Endothelial cell of umbilical vein (primary cell): ENCODE measurements at regions not wholly inside any gene's neighbourhood (a gene's known extent, or its start where the extent isn't known, plus 50 kb on each side); places are given as distances from the start of the nearest gene placed in this dataset.

ENCODE experiments used
- BruUV-seq: library from RNA; stranded (reverse); fragments of 400-500 nt; replicated peaks from 2 replicates; lab custom pipeline; 2021; lab: Mats Ljungman, UMichigan
- CTCF ChIA-PET: fragments of 300-600, 350-600 bp; sonication (Branson Sonifier 250); formaldehyde crosslinking; loops from one replicate; lab custom pipeline; 2021; ENCODE audit warnings: antibody characterized with exemption, inconsistent platforms; lab: Charles Lee
- POLR2A ChIA-PET: fragments of 300-600, 350-600 bp; sonication (Branson Sonifier 250); formaldehyde crosslinking; loops from one replicate; lab custom pipeline; 2021; ENCODE audit warnings: antibody characterized with exemption, inconsistent platforms; lab: Charles Lee
- DNase-seq: peaks from one replicate; pipeline ENCODE4 v3.0.0-alpha.2; 2011; ENCODE audit warnings: low read depth, low spot score
- FAIRE-seq: peaks from 2 replicates; lab custom pipeline; 2011; peaks lifted over from hg19 to GRCh38; lab: Jason Lieb, UNC
- H2AFZ ChIP-seq: 2 replicates; pipeline ENCODE4 v1.6.0; 2012; ENCODE audit warnings: low read depth, low read length, control low read depth, inconsistent platforms
- H3K27ac ChIP-seq: 2 replicates; pipeline ENCODE4 v1.5.1; 2011; ENCODE audit warnings: low read depth, mild to moderate bottlenecking, control low read depth, low read length, moderate library complexity; ENCODE audit not compliant: insufficient read depth
- H3K27me3 ChIP-seq, 2 experiments: 2 replicates each; pipeline versions ENCODE4 v1.6.0 to v1.6.1; 2011; ENCODE audit warnings: low read length in 2 of 2, mixed read lengths in 1 of 2; ENCODE audit not compliant: control insufficient read depth in 2 of 2, insufficient read depth in 2 of 2
- H3K36me3 ChIP-seq, 2 experiments: 2 replicates in 1 of 2; 3 replicates in 1 of 2; pipeline ENCODE4 v1.5.1; 2011; ENCODE audit warnings: low read length in 2 of 2, mild to moderate bottlenecking in 1 of 2, moderate library complexity in 1 of 2; ENCODE audit not compliant: control insufficient read depth in 2 of 2, insufficient read depth in 2 of 2; ENCODE audit errors: extremely low read depth in 1 of 2
- H3K4me1 ChIP-seq: 3 replicates; pipeline ENCODE4 v1.5.1; 2011; ENCODE audit warnings: mild to moderate bottlenecking, low read length; ENCODE audit not compliant: control insufficient read depth, insufficient read depth; ENCODE audit errors: extremely low read depth
- H3K4me2 ChIP-seq: 2 replicates; pipeline ENCODE4 v1.6.1; 2011; ENCODE audit warnings: low read length, control low read depth, mixed read lengths; ENCODE audit not compliant: insufficient read depth
- H3K4me3 ChIP-seq, 3 experiments: fragments of 200-600 bp in 1 of 3; sonication (generic), shearing (Covaris generic) in 1 of 3; replicated peaks in 1 of 3; 2 replicates each; pipeline ENCODE4 v1.5.1; 2011 to 2016; ENCODE audit warnings: control low read depth in 3 of 3, low read length in 3 of 3, mild to moderate bottlenecking in 2 of 3, inconsistent platforms in 1 of 3, low read depth in 1 of 3, moderate library complexity in 1 of 3; ENCODE audit not compliant: insufficient read depth in 1 of 3
- H3K79me2 ChIP-seq: 2 replicates; pipeline ENCODE4 v1.6.0; 2012; ENCODE audit warnings: low read length, inconsistent platforms; ENCODE audit not compliant: control insufficient read depth, insufficient read depth
- H3K9ac ChIP-seq: replicated peaks from 2 replicates; pipeline ENCODE3; 2011; ENCODE audit warnings: low read length, control low read depth; ENCODE audit not compliant: insufficient read depth; ENCODE audit errors: extremely low read depth
- H3K9me1 ChIP-seq: replicated peaks from 3 replicates; pipeline ENCODE4 v1.6.0; 2011; ENCODE audit warnings: mild to moderate bottlenecking, low read length; ENCODE audit not compliant: control insufficient read depth, insufficient read depth; ENCODE audit errors: extremely low read depth
- H3K9me3 ChIP-seq: replicated peaks from 2 replicates; pipeline ENCODE4 v1.5.1; 2012; ENCODE audit warnings: low read length, inconsistent platforms; ENCODE audit not compliant: control insufficient read depth, insufficient read depth
- H4K20me1 ChIP-seq: replicated peaks from 2 replicates; pipeline ENCODE3; 2011; ENCODE audit warnings: mild to moderate bottlenecking, low read length; ENCODE audit not compliant: control insufficient read depth, insufficient read depth; ENCODE audit errors: extremely low read depth
- CTCF ChIP-seq, 2 donors: IDR thresholded peaks; 1 replicate in 1 of 2; 2 replicates in 1 of 2; pipeline ENCODE4 v1.5.1; 2011; ENCODE audit warnings: low read length in 2 of 2, mild to moderate bottlenecking in 2 of 2, moderate library complexity in 2 of 2, control low read depth in 1 of 2, inconsistent platforms in 1 of 2, low read depth in 1 of 2; ENCODE audit not compliant: insufficient read depth in 1 of 2; ENCODE audit errors: extremely low read depth in 1 of 2
- EZH2 ChIP-seq: IDR thresholded peaks from 2 replicates; pipeline ENCODE4 v1.6.1; 2012; ENCODE audit warnings: borderline replicate concordance, low read depth, mild to moderate bottlenecking, moderate library complexity, low read length, inconsistent platforms; ENCODE audit not compliant: severe bottlenecking
- FOS ChIP-seq: IDR thresholded peaks from 2 replicates; pipeline ENCODE4 v1.6.1; 2011; ENCODE audit warnings: mild to moderate bottlenecking, low read length, moderate library complexity, borderline replicate concordance; ENCODE audit not compliant: insufficient read depth
- GATA2 ChIP-seq: IDR thresholded peaks from 2 replicates; pipeline ENCODE4 v1.7.0; 2011; ENCODE audit warnings: low read depth, mild to moderate bottlenecking, moderate library complexity, mixed read lengths, low read length; ENCODE audit not compliant: insufficient read length, insufficient read depth
- JUN ChIP-seq: IDR thresholded peaks from 2 replicates; pipeline ENCODE4 v1.6.1; 2011; ENCODE audit warnings: borderline replicate concordance, low read depth; ENCODE audit not compliant: insufficient read length, insufficient read depth
- MYC ChIP-seq: IDR thresholded peaks from one replicate; pipeline ENCODE4 v1.6.1; 2011; ENCODE audit warnings: mild to moderate bottlenecking, low read depth, low read length
- POLR2A ChIP-seq: IDR thresholded peaks from 2 replicates; pipeline ENCODE4 v1.6.1; 2012; ENCODE audit warnings: low read depth, mild to moderate bottlenecking, control low read depth, low read length
- POLR2AphosphoS5 ChIP-seq: IDR thresholded peaks from 2 replicates; pipeline ENCODE4 v1.6.1; 2012; ENCODE audit warnings: low read depth, mild to moderate bottlenecking, control low read depth, low read length, moderate library complexity; ENCODE audit not compliant: insufficient read depth
- dilution Hi-C: fragments of 300-500 bp; cut with MboI; formaldehyde crosslinking; loops from one replicate; pipeline ENCODE4 v1.15.0; 2019; ENCODE audit warnings: low sequenced_read_pairs; ENCODE audit not compliant: extremely low pct_ligation_motif_present
- intact Hi-C: fragments of 100-400 bp; cut with micrococcal nuclease; formaldehyde crosslinking; loops from one replicate; pipeline ENCODE4 v1.10.0; 2022
- TF ChIP-seq, protein P1 (sequence below): IDR thresholded peaks from 2 replicates; pipeline ENCODE4 v1.6.1; 2011; ENCODE audit not compliant: insufficient read depth, insufficient read length

- H3K9me1 ChIP-seq, result no peaks in the 10 kb centered on the region
- TF ChIP-seq, protein P1, sequence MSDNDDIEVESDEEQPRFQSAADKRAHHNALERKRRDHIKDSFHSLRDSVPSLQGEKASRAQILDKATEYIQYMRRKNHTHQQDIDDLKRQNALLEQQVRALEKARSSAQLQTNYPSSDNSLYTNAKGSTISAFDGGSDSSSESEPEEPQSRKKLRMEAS, result no peak
- TF ChIP-seq POLR2AphosphoS5 (no peak), FOS (no peak), EZH2 (no peak), JUN (no peak), CTCF (IDR thresholded peaks at IDR 0.05; ENCODE audit: extremely low read depth in 1 of 2, insufficient read depth in 1 of 2, low read depth in 1 of 2, low read length in 2 of 2) (no peak), MYC (no peak), GATA2 (no peak), POLR2A (no peak)
- H3K79me2 ChIP-seq, result no peaks in the 10 kb centered on the region
- no peak overlapping the region for H3K4me2 ChIP-seq
- H4K20me1 ChIP-seq, result no peaks in the 10 kb centered on the region
- H3K27ac ChIP-seq, result no peak overlapping the region
- no TSS peak for BruUV-seq
- intact Hi-C loops, result no loop called here
- H3K27me3 ChIP-seq, result peaks cover 0 to 3% of the 10 kb centered on the region in 2 experiments
- FAIRE-seq (no peak), DNase-seq (no peak)
- no peak overlapping the region for H3K4me3 ChIP-seq
- CTCF ChIA-PET, result no interaction called here
- POLR2A ChIA-PET, result no interaction called here
- H3K36me3 ChIP-seq, result no peaks in the 10 kb centered on the region
- dilution Hi-C loops, result no loop called here
- H3K9me3 ChIP-seq, result no peaks in the 10 kb centered on the region
- H3K4me1 ChIP-seq, result no peaks in the 10 kb centered on the region
- H3K9ac ChIP-seq, result no peak overlapping the region
- no peak overlapping the region for H2AFZ ChIP-seq
Observed at GRCh38 chr6:149249370-149250357, 67.8 kb upstream of the TAB2 start.
